Ovary (tissue), 7 donors: ENCODE measurements at regions not wholly inside any gene's neighbourhood (a gene's known extent, or its start where the extent isn't known, plus 50 kb on each side); places are given as distances from the start of the nearest gene placed in this dataset.

ENCODE experiments used
- DNase-seq, 5 donors: peaks; one replicate each; pipeline ENCODE4 v3.0.0-alpha.2; 2019 to 2020
- H3K27ac ChIP-seq, 2 donors: fragments of 200-600 bp; one replicate each; pipeline versions ENCODE4 v1.5.1 to v1.8.0; 2019 to 2022
- H3K27me3 ChIP-seq: fragments of 200-600 bp; one replicate; pipeline ENCODE4 v1.8.0; 2022
- H3K36me3 ChIP-seq: fragments of 200-600 bp; sonication (generic); one replicate; pipeline ENCODE4 v1.5.1; 2019
- H3K4me1 ChIP-seq: one replicate; pipeline ENCODE4 v1.8.1; 2013; ENCODE audit warnings: mild to moderate bottlenecking, moderate library complexity; ENCODE audit not compliant: insufficient read depth
- H3K4me3 ChIP-seq: fragments of 200-600 bp; sonication (generic); one replicate; pipeline ENCODE4 v1.5.1; 2017
- H3K9me3 ChIP-seq, 2 donors: fragments of 200-600 bp in 1 of 2; sonication (generic) in 1 of 2; one replicate each; pipeline versions ENCODE4 v1.5.1 to v1.8.1; 2013 to 2019; ENCODE audit warnings: mild to moderate bottlenecking in 1 of 2, moderate library complexity in 1 of 2
- CTCF ChIP-seq, 3 donors: fragments of 450-650 bp in 2 of 3; fragments of 200-600 bp in 1 of 3; IDR thresholded peaks; one replicate each; pipeline versions ENCODE4 v1.5.1 to v1.8.0; 2016 to 2022; ENCODE audit warnings: antibody characterized with exemption in 3 of 3, mild to moderate bottlenecking in 1 of 3
- EP300 ChIP-seq: sonication (generic); formaldehyde crosslinking; IDR thresholded peaks from one replicate; pipeline ENCODE4 v1.6.1; 2017; ENCODE audit warnings: antibody characterized with exemption
- POLR2A ChIP-seq: fragments of 450-650 bp; IDR thresholded peaks from one replicate; pipeline ENCODE4 v1.6.1; 2017; ENCODE audit warnings: antibody characterized with exemption, mild to moderate bottlenecking, moderate library complexity
- WGBS, 3 donors: extraction: QIAGEN DNeasy Blood & Tissue Kit in 1 of 3; methylation state at CpG; one replicate each; pipeline versions ENCODE4 v1.1.5 to v1.1.7; 2013 to 2017; 5-methylcytosine and 5-hydroxymethylcytosine counted together
- intact Hi-C, 4 donors: fragments of 100-400 bp; cut with DNase I; formaldehyde crosslinking; loops; one replicate each; pipeline versions ENCODE4 v1.11.0 to v1.15.1; 2022 to 2023
- donor health status: DM: no; HTN: no; CAD: no; lungs with moderate emphysema.
- donor health status: DM: no; HTN: no; CAD: no.
- donor health status: Bipolar disorder and iron deficiency.
- donor health status: DM: no; HTN: no; CAD: no.
- donor health status: DM: yes; HTN: yes; CAD: no.

GRCh38 chr1:81540216-81540615, 260.5 kb upstream of the ADGRL2 start:
- no peaks in the 10 kb centered on the region for H3K4me1 ChIP-seq
- TF ChIP-seq CTCF (IDR thresholded peaks at IDR 0.05), result no peak
- TF ChIP-seq EP300, result no peak
- no peak for TF ChIP-seq POLR2A
- DNase-seq, result no peak
- intact Hi-C loops, result no loop called here
- no peak overlapping the region for H3K4me3 ChIP-seq
- no peaks in the 10 kb centered on the region for H3K9me3 ChIP-seq
- no peak overlapping the region for H3K27ac ChIP-seq
- H3K27me3 ChIP-seq, result no peaks in the 10 kb centered on the region
- H3K36me3 ChIP-seq, result no peaks in the 10 kb centered on the region

GRCh38 chr1:81529014-81529413, 271.7 kb upstream of the ADGRL2 start:
- Histone ChIP-seq H3K27ac (no peak overlapping the region), H3K4me3 (no peak overlapping the region), H3K9me3 (no peaks in the 10 kb centered on the region), H3K36me3 (no peaks in the 10 kb centered on the region), H3K27me3 (no peaks in the 10 kb centered on the region), H3K4me1 (no peaks in the 10 kb centered on the region)
- no peak for TF ChIP-seq CTCF (IDR thresholded peaks at IDR 0.05)
- TF ChIP-seq EP300, result no peak
- TF ChIP-seq POLR2A, result no peak
- intact Hi-C loops, result no loop called here
- 21 to 31% (median 27%) methylated on average over 2 to 3 of the region's 3 CpGs for WGBS, 3 donors
- peak; percentile 19 to 44 (median 27) for DNase-seq

GRCh38 chr1:81525085-81525484, 275.6 kb upstream of the ADGRL2 start:
- Histone ChIP-seq H3K27ac (no peak overlapping the region), H3K4me1 (no peaks in the 10 kb centered on the region), H3K36me3 (no peaks in the 10 kb centered on the region), H3K9me3 (no peaks in the 10 kb centered on the region), H3K4me3 (no peak overlapping the region), H3K27me3 (no peaks in the 10 kb centered on the region)
- intact Hi-C loops, result no loop called here
- 47 to 59% (median 48%) methylated on average over 9 of the region's 9 CpGs for WGBS, 3 donors
- no peak for DNase-seq
- TF ChIP-seq CTCF (IDR thresholded peaks at IDR 0.05) (no peak), EP300 (no peak), POLR2A (no peak)

DNA sequence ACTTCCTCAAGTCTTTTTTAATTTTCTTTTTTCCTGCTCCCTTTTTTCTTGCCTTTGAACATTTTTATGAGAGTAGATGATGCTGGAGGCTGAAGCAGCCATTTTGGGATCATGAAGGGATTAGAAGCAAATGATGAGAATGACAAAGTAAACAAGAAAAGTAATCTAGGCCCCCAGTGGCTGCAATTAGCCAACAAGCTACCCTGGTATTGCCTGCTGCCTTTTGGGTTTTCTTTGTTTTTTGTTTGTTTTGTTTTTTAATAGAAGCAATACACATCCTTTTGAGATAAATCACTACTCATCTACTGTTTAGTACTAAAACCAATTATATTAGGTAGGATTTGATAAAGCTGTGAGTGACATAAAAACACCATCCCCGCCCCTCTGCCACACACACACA, 280.7 kb upstream of the ADGRL2 start:
- no peak for DNase-seq
- Histone ChIP-seq H3K27me3 (no peaks in the 10 kb centered on the region), H3K27ac (no peak overlapping the region), H3K4me3 (no peak overlapping the region), H3K4me1 (no peaks in the 10 kb centered on the region), H3K9me3 (no peaks in the 10 kb centered on the region), H3K36me3 (no peaks in the 10 kb centered on the region)
- intact Hi-C loops, result no loop called here
- WGBS, 3 donors, result 94 to 96% (median 95%) methylated on average over 1 of the region's 1 CpG
- TF ChIP-seq POLR2A, result no peak
- TF ChIP-seq EP300, result no peak
- TF ChIP-seq CTCF (IDR thresholded peaks at IDR 0.05), result no peak

DNA sequence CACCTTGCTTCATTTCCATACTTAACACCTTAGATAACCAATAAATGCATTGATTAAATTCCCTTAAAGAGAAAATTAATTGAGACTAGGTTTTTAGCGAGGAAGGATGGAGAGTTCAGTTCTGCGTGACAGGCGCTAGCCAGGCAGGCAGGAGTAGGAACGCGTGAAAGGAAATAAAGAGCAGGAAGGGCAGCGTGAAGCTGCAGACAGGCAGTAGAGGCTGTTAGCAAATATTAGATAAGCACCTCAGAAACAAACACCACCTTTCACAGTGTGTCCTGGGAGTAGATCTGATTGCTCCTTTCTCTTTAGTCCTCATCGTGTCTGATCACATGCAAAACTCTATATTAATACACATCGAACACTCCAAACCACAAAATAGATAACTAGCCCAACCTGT, 282.7 kb upstream of the ADGRL2 start:
- H3K27ac ChIP-seq, result no peak overlapping the region
- no peaks in the 10 kb centered on the region for H3K9me3 ChIP-seq
- H3K27me3 ChIP-seq, result no peaks in the 10 kb centered on the region
- intact Hi-C loops, result no loop called here
- 72 to 83% (median 80%) methylated on average over 8 of the region's 8 CpGs for WGBS, 3 donors
- H3K4me1 ChIP-seq, result no peaks in the 10 kb centered on the region
- H3K36me3 ChIP-seq, result no peaks in the 10 kb centered on the region
- no peak overlapping the region for H3K4me3 ChIP-seq
- no peak for DNase-seq
- no peak for TF ChIP-seq POLR2A
